HG03442 (cell line): ENCODE measurements at regions not wholly inside any gene's neighbourhood (a gene's known extent, or its start where the extent isn't known, plus 50 kb on each side); places are given as distances from the start of the nearest gene placed in this dataset.
"Not testable (repeated sequence)": the region's sequence is repeated elsewhere in the genome, so short reads cannot be mapped to it uniquely, and the experiment has no call there.

Experiments used
- ATAC-seq: cut with Tn5 transposase; IDR thresholded peaks from one replicate; pipeline ENCODE4 v1.9.1; 2021; ENCODE audit warnings: mild to moderate bottlenecking, moderate library complexity; ENCODE audit not compliant: unreplicated experiment

DNA sequence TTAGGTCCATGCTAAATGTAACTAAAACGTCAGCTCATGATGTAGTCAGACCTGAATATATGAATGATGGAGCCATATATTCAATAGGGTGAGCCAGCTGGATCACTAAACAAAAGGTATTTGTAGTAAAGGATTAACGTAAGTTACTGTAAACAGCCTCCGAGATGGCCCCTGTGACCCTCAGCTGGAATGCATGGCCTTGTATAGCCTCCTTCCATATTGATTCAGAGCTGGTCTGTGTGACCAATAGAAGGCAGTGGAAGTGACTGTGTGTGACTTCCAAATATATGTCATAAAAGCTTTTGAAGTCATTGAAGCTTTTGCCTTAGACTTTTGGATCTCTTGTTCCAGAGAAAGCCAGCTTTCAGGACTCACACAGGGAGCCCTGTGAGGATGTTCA is 154.4 kb upstream of the CHD1 start:
- ATAC-seq: no peak

DNA sequence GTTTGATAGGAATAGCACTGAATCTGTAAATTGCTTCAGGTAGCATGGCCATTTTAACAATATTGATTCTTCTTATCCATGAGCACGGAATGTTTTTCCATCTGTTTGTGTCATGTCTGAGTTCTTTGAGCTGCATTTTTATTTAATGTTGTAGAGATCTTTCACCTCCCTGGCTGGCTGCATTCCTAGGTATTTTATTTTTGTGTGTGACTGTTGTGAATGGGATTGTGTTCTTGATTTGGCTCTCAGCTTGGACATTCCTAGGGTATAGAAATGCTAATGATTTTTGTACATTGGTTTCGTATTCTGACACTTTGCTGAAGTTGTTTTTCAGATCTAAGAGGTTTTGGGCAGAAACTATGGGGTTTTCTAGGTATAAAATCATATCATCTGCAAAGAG is 152.9 kb upstream of the CHD1 start:
- ATAC-seq: no peak

DNA sequence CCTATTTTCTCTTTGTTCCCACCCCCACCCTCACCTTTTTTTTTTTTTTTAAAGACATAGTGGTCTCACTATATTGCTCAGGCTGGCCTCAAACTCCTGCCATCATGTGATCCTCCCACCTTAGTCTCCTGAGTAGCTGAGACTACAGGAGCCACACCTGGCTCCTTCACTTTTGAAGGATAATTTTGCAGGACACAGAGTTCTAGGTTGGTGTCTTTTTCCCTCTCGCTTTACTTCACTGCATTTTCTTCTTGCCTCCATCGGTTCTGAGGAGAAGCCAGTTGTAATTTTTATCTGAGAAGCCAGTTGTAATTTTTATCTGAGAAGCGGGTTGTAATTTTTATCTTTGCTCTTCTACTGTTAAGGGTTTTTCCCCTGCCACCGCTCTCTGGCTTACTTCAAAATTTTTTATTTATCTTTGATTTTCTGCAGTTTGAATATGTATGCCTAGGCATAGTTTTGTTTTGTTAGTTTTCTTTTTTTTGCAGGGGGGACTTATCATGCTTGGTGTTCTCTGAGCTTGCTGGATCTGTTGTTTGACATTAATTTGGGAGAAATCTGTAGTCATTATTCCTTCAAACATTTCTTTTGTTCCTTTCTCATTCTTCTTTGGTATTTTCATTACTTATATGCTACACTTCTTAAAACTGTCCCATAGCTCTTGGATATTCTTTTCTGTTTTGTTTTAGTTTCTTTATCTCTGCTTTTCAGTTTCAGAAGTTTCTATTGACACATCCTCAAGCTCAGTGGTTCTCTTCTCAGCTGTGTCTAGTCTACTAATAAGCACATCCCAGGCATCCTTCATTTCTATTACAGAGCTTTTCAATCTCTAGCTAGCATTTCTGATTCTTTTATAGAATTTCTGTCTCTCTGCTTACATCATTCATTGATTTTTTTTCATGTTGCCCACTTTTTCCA is 148.2 kb upstream of the CHD1 start:
- peak; percentile 74 for ATAC-seq

DNA sequence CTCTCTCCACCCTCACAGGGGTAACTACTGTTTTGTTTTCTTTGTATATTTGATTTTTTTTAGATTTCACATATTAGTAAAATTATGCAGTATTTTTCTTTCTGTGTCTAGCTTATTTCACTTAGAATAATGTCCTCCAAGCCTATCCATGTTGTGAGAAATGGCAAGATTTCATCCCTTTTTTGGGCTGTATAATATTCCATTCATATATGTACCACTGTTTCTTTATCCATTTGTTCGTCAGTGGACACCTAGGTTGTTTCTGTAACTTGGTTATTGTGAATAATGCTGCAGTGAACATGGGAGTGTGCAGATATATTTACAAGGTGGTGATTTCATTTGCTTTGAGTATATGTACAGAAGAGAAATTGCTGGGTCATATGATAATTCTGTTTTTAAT is 144.0 kb upstream of the CHD1 start:
- no peak for ATAC-seq

DNA sequence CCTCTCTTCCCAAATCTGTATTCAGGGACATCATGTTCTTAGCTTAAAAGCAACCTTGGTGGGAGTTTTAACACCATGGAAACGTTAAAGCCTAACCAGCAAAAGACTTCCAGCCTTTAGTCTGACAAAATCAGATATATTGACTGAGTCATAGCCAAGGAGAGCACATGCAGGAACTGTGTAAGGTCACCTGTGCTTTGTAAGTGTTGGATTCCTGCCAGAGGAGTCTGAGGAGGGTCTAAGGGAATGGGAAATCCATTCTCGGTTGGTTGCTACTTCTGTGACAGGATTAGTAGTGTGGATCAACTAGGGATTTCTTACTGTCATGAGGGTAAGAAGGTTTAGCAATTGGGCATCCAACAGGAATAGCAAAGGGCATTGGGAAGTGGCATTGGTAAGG is 142.0 kb upstream of the CHD1 start:
- ATAC-seq: no peak

DNA sequence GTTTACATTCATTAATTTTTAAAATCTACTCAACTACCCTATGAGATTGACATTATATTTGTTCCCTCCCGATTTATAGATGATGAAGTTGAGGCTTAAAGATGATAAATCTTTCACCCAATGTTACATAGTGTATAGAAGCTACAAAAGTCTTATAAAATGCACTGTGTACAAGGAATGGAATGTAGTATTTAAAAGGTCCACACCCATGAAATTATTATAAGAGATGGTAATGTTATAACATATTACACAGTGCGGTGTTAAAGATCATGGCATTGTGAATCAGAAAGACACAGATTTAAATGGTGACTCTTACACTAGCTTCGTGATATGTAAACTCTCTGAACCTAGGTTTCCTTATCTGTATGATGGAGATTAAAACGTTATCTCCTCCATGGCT is 141.6 kb upstream of the CHD1 start:
- ATAC-seq: no peak

DNA sequence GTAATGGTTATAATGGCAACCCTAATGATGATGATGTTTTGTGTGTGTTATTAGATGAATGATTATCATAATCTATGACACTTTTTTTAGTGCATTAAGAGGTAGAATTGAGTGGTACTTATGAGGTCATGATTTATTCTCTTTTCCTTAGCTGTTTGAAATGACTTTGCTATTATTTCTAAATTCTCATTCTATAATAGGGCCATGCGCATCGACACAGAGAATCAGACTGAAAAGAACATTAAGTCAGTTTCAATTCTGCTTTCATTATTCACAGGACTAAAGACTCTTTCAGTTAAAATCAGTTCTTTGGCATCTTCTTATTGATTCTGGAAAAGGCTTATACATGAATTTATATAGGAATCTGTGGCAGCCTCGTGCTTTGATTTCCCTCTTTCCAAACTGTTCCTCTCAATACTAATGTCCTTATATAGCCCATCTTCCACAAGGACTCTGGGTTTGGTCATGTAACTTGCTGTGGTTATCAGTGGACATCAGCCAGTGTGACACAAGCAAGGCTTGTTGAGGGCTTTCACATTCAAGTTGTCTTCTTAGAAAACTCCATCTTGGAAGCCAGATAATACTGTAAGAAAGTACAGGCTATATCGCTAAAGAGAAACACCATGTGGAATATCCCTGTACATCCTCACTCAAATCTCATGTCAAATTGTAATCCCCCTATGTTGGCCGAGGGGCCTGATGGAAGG is 140.3 kb upstream of the CHD1 start:
- ATAC-seq: peak; percentile 87

DNA sequence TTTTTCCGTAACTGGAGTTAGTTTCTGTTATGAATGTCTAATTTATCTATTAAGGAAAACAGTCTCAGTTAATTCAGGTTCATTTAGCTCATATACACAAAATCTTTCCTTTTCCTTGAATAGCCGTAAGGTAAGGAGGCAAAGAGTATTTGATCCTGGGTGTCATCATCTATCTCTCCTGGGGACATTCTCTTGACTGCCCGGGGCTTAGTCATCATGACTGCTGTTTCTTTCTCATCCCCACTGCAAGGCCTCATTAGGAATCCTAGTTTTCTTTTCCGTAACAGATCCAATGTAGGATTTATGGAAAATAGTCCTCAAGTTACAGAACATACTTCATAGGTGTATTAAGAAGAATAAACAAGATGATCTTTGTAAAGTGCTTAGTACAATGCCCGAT is 134.9 kb upstream of the CHD1 start:
- no peak for ATAC-seq

DNA sequence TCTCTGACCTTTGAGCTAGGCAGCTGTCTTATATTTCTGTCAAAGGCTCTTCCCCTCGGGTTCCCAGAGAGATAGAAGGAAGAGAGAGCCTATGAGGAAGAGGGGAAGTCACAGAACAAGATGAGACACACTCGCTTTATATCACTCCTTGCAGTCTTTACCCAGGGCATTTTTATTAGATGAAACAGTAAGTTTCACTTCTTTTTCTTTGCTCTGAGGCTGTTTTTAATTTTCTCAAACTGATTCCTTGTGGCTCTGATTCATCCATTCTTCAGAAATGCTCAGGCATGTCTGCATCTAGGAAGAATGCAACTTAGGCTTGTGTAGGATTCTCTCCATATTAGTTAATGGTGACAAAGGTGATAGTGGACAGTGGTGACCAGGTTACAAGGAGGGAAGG is 132.9 kb upstream of the CHD1 start:
- ATAC-seq: no peak

DNA sequence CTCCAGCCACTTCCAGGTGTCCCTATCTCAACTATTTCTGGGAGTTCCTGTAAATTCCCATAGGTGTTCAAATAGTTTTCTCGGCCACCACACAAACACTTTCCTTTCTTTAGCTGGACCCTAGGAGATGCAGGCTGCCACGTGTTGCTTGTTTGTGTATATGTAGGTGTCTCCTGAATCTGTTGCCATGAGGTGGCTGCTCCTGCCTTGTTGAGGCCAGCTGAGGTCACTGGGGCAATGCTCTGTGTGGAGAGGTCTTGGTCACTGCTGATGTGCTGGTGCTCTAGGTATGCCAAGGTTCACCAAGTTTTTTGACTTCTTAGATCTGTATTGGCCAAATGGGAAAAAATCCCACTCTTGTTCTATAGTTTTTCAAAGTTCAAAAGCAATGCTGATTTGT is 132.5 kb upstream of the CHD1 start:
- ATAC-seq: no peak

DNA sequence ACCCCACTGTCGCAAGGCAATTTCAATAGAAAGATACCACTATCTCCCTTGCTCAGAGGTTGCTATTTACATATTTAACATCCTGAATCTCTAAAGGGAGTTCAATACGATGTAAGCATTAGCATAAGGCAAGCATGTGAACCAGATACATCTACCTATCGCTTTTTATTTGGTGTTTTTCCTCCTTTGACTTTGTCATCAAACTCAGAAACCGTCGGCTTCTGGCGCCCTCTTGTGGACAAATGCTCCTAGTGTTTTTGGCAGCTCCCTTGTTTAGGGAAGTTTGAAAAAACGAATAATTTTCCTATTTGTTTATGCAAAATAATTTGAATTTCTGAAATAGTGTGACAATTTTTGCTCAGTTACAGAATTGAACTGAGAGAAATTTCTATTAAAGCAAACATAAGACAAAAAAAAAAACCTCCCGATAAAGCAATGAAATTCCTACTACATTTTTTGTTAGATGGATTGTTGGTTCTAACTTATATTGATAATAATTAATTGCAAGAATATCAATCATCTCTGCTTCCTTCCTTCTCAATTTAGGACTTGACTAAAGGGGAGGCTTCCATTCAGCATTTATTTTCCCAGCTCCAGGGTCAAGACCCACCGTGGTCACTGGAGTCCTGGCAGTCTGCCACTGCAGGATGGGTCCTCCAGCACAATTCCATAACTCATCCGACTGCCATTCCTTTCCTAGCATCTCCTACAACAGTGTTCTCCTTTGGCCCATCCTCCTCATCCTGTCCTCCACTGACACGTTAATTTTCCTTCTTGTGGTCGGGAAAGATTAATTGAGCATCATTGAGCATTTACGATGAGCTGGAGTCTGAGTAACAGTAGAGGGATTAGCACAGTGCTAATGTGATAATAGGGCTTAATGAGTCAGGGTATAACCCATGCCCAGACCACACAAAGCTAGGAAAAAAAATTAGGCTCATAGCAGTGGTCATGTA is 131.8 kb upstream of the CHD1 start:
- ATAC-seq: peak; percentile 45

DNA sequence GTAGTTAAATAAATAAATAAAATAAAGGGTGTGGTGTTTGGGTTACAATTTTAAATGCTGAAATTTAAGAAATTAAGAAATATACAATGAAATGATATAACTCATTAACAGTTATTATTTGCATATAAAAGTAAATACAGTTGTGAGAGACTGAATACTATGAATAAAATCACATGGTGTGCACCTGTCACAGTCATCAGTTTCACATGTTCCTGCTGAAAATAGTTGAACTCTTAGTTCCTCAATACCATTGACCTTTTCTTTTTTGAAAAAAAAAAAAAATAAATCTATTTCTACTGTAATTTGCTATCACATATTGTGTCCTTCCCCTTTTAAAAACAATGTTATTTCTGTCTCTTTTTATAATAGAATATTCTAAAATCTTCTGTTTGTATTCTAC is 130.9 kb upstream of the CHD1 start:
- ATAC-seq: peak; percentile 41

DNA sequence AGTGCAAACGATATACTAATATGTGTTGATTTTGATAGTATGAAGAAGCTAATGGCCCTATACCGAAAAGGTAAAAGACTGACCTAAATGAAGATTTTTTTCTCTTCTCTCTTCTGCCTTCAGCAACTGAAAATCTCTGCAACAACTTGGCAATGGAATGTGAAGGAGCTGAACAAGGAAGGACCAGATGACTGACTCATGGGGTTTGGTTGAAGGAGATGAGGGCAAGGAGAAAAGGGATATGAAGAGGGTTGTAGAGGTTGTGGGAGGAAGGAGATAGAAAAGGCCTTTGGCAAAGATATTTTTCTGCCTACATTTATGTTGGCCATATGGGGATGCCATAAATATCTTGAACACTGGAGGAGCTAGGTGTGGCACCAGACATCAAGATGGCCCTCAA is 129.7 kb upstream of the CHD1 start:
- ATAC-seq: no peak

DNA sequence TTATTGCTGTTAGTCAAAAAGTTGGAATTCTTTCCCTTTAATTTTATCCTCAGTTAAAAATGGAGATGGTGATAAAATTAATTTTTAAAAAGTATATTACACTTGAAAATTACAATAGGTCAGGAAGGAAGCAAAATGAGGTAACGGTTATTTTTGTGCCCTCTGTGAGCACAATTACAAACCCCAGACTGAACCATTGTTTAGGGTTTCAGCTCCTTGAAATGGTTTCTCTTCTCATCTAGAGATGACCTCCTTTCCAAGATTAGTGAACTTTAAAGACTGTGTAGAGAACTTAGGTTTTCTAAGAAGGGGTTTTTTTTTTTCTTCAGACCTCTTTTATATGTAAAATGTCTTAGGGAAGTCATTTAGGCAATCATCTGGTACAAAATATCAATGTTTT is 126.2 kb upstream of the CHD1 start:
- ATAC-seq: peak; percentile 63

DNA sequence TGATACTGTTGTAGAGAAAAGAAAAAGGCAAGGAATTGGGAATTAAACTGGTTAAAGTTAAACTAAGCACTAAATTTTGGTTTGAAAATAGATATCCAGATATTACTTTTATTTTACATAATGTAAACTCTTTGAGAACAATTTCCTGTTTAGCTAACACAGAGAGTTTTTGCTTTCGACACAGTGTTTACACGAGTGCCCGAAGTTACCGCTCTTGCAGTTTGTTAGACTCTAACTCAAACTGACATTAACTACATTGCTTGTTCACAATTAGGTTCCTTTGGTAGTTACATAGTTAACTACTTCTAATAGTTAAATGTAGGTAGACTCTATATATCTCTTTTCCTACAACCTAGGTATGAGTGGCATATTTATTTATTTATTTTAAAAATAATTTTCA is 117.1 kb upstream of the CHD1 start:
- ATAC-seq: no peak

DNA sequence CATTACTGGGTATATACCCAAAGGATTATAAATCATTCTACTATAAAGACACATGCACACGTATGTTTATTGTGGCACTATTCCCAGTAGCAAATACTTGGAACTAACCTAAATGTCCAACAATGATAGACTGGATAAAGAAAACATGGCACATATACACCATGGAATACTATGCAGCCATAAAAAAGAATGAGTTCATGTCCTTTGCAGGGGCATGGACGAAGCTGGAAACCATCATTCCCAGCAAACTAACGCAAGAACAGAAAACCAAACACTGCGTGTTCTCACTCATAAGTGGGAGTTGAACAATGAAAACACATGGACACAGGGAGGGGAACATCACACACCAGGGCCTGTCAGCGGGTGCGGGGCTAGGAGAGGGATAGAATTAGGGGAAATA is 114.5 kb upstream of the CHD1 start:
- ATAC-seq: not testable (repeated sequence)

DNA sequence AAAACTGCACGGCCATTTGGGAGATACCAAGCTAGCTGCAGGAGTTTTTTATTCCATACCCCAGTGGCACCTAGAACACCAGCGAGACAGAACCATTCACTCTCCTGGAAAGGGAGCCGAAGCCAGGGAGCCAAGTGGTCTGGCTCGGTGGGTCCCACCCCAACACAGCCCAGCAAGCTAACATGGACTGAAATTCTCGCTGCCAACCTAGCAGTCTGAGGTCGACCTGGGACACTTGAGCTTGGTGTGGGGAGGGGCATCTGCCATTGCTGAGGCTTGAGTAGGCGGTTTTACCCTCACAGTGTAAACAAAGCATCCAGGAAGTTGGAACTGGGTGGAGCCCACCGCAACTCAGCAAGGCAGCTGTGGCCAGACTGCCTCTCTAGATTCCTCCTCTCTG is 108.9 kb upstream of the CHD1 start:
- no peak for ATAC-seq

DNA sequence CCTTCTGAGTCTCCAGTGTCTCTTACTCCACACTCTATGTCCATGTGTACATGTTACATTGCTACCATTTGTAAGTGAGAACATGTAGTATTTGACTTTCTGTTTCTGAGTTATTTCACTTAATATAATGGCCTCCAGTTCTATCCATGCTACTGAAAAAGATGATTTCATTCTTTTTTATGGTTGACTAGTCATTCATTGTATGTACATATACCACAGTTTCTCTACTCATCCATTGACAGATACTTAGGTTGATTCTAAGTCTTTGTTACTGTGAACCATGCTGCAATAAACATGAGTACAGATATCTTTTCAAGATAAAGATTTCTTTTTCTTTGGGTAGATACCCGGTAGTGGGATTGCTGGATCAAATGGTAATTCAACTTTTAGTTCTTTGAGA is 107.1 kb upstream of the CHD1 start:
- ATAC-seq: no peak

DNA sequence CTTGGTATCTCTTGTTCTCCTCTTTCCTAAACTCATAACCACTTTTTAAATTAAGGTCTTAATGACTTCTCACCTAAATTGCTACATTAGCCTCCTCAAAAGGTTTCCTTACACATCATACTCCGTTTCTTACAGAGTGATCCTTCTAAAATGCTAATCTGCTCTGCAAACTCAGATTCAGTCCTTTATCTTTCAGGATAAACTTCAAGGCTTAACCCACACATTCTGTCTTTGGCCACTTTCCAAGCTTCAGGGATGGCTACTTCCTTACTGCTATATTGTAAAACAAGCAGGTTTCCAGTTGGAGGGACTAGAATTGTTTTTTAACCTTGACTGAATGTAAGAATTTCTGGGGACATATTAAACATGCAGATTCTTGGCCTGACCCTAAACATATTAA is 105.5 kb upstream of the CHD1 start:
- no peak for ATAC-seq

DNA sequence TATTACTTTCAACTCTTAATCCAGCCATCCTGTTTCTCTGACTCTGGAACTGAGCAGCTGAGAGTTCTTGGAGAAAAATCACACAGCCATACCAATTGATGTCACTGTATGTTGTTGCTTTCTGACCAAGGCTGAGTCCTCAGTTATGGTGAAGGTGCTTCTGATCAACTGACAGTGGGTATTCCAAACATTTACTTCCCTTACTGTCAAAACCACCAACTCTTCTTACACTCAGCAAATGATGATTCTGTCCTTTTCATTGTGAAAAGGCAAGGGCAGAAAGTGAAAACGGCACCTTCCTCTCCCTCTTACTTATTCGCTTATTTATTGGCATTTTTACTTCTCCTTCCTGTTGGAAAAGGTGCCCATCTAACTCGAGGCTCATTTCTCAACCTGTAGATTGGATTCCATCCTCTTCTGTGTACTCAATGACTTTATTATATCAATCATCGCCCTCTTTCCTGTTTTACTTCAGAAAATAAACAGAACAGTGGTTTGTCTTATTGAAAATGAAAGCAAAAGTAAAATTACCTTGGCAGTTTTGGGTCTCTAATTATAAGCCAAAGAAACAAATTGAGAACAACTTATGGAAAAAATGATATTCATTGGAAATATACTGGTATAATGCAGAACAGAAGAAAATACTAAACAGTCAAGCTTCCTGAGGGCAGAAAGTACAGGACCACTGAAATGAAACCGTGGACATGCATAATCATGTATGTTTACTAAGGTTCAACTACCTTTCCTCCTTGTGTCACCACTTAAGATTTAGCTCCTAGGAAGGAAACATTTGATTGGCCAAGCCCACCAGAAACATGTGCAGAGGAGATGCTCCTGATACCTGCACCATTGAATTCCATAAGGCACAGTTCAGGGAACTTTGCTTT is 104.5 kb upstream of the CHD1 start:
- peak; percentile 14 for ATAC-seq
